Heart left ventricle (tissue), 16 donors: ENCODE measurements at regions not wholly inside any gene's neighbourhood (a gene's known extent, or its start where the extent isn't known, plus 50 kb on each side); places are given as distances from the start of the nearest gene placed in this dataset.

ENCODE experiments used
- ATAC-seq, 4 donors: fragments of 200-7000 bp; cut with Tn5 transposase; one replicate each; pipeline ENCODE4 v1.9.1; 2020 to 2022; ENCODE audit warnings: moderate library complexity in 4 of 4, mild to moderate bottlenecking in 3 of 4, moderate number of reproducible peaks in 1 of 4
- DNase-seq, 5 donors: peaks; one replicate each; pipeline ENCODE4 v3.0.0-alpha.2; 2020
- H3K27ac ChIP-seq, 12 donors: fragments of 200-600 bp; sonication (generic) in 4 of 12; one replicate each; pipeline versions ENCODE4 v1.5.0 to v1.8.0; 2016 to 2022; ENCODE audit warnings: mild to moderate bottlenecking in 2 of 12
- H3K27me3 ChIP-seq, 9 donors: fragments of 200-600 bp; sonication (generic) in 2 of 9; one replicate each; pipeline versions ENCODE4 v1.5.1 to v1.8.0; 2016 to 2022; ENCODE audit warnings: mild to moderate bottlenecking in 3 of 9
- H3K36me3 ChIP-seq, 9 donors: fragments of 200-600 bp; sonication (generic) in 2 of 9; one replicate each; pipeline versions ENCODE4 v1.5.0 to v1.8.0; 2018 to 2022; ENCODE audit warnings: mild to moderate bottlenecking in 2 of 9
- H3K4me1 ChIP-seq, 12 donors: fragments of 200-600 bp; sonication (generic) in 4 of 12; one replicate each; pipeline versions ENCODE4 v1.5.0 to v1.8.0; 2016 to 2022; ENCODE audit warnings: mild to moderate bottlenecking in 3 of 12
- H3K4me3 ChIP-seq, 12 donors: fragments of 200-600 bp; sonication (generic) in 4 of 12; one replicate each; pipeline versions ENCODE4 v1.5.0 to v1.8.0; 2017 to 2022; ENCODE audit warnings: mild to moderate bottlenecking in 9 of 12, moderate library complexity in 4 of 12
- H3K9me3 ChIP-seq, 12 donors: fragments of 200-600 bp; sonication (generic) in 4 of 12; one replicate each; pipeline versions ENCODE4 v1.5.0 to v1.8.0; 2016 to 2022; ENCODE audit warnings: mild to moderate bottlenecking in 1 of 12
- POLR2A ChIP-seq, 2 donors: fragments of 450-650 bp; IDR thresholded peaks; one replicate each; pipeline ENCODE4 v1.6.1; 2017; ENCODE audit warnings: antibody characterized with exemption in 2 of 2, mild to moderate bottlenecking in 2 of 2, moderate library complexity in 2 of 2
- WGBS, 4 donors: extraction: QIAGEN DNeasy Blood & Tissue Kit in 2 of 4; methylation state at CpG; one replicate each; pipeline versions ENCODE4 v1.1.5 to v1.1.7; 2013 to 2018; 5-methylcytosine and 5-hydroxymethylcytosine counted together
- intact Hi-C, 10 donors: fragments of 100-400 bp; cut with DNase I; formaldehyde crosslinking; loops; one replicate each; pipeline versions ENCODE4 v1.11.1 to v1.14.2; 2022
- TF ChIP-seq, protein P1 (sequence below), 12 donors: fragments of 200-600 bp; sonication (generic) in 4 of 12; IDR thresholded peaks; one replicate each; pipeline versions ENCODE4 v1.5.0 to v1.8.0; 2018 to 2022; ENCODE audit warnings: antibody characterized with exemption in 12 of 12, mild to moderate bottlenecking in 5 of 12
- donor health status: ischemic (EF 13 %, LVEDD 7.1; RV severe dilation, severe dysfunction).
- donor health status: healthy with polysubstance abuse.
- donor health status: DM: no; HTN: yes; CAD: no.
- donor health status: DM: no; HTN: no; CAD: no.
- donor health status: ischemic (EF 25% LVEDD 6.9; RV normal size, moderate dysfunction).
- donor health status: ischemic (EF 25% LVEDD 5.7; RV mildly dilated, moderate dysfunction).
- donor health status: healthy.
- donor health status: DM: yes; HTN: yes; CAD: no.
- donor health status: ischemic (EF 35%, LVEDD 5.7; RV mildly dilated, moderate dysfunction).
- donor health status: nonischemic (EF 11% LVEDD 7.7; RV severe dilation, severe dysfunction).
- donor health status: DM: yes; HTN: yes; CAD: no.
- donor health status: PGD.
- donor health status: ischemic (EF 29% LVEDD 5.4; RV normal size, mild dysfunction).
- donor health status: nonischemic (EF 23%, LVEDD 6.1; RV moderate dilation, normal function).

DNA sequence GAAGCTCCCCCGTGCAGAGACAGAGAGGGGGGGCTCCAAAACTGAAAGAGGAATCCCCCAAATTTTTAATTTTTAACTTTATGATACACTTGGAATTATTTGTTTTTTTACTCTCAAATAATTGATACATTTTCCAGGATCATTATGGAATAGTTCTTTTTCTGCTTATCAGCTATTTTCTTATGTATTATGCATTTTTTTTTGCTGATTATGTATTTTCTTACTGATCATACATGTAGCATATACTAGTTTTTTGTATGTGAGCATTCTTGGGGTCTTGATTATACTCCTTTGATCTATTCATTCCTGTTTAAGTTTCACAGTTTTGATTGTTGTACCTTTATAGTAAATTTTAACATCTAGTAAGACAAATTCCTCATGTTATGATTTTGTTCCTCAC lies 55.5 kb upstream of the LDHB start:
- no peak overlapping the region for H3K4me3 ChIP-seq
- H3K27me3 ChIP-seq, result no peaks in the 10 kb centered on the region
- intact Hi-C loops, result loop anchor here in 3 of 10 donors (5.0 to 10.0 kb wide), 2 partner anchors 49 to 112 kb away; no protein-coding TSS in a partner anchor
- ATAC-seq, result no peak
- H3K9me3 ChIP-seq, result no peaks in the 10 kb centered on the region
- WGBS, 4 donors, result 77 to 92% (median 88%) methylated on average over 1 of the region's 1 CpG
- no peak for TF ChIP-seq POLR2A (IDR thresholded peaks at IDR 0.05)
- TF ChIP-seq, protein P1, sequence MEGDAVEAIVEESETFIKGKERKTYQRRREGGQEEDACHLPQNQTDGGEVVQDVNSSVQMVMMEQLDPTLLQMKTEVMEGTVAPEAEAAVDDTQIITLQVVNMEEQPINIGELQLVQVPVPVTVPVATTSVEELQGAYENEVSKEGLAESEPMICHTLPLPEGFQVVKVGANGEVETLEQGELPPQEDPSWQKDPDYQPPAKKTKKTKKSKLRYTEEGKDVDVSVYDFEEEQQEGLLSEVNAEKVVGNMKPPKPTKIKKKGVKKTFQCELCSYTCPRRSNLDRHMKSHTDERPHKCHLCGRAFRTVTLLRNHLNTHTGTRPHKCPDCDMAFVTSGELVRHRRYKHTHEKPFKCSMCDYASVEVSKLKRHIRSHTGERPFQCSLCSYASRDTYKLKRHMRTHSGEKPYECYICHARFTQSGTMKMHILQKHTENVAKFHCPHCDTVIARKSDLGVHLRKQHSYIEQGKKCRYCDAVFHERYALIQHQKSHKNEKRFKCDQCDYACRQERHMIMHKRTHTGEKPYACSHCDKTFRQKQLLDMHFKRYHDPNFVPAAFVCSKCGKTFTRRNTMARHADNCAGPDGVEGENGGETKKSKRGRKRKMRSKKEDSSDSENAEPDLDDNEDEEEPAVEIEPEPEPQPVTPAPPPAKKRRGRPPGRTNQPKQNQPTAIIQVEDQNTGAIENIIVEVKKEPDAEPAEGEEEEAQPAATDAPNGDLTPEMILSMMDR (IDR thresholded peaks at IDR 0.05), result no peak
- no peak for DNase-seq
- H3K4me1 ChIP-seq, result peaks cover 0 to 27% (median 10%) of the 10 kb centered on the region in 12 donors
- no peaks in the 10 kb centered on the region for H3K36me3 ChIP-seq
- H3K27ac ChIP-seq, result peak overlapping the region in 6 of 12 donors; percentile 7 to 63 (median 17)

DNA sequence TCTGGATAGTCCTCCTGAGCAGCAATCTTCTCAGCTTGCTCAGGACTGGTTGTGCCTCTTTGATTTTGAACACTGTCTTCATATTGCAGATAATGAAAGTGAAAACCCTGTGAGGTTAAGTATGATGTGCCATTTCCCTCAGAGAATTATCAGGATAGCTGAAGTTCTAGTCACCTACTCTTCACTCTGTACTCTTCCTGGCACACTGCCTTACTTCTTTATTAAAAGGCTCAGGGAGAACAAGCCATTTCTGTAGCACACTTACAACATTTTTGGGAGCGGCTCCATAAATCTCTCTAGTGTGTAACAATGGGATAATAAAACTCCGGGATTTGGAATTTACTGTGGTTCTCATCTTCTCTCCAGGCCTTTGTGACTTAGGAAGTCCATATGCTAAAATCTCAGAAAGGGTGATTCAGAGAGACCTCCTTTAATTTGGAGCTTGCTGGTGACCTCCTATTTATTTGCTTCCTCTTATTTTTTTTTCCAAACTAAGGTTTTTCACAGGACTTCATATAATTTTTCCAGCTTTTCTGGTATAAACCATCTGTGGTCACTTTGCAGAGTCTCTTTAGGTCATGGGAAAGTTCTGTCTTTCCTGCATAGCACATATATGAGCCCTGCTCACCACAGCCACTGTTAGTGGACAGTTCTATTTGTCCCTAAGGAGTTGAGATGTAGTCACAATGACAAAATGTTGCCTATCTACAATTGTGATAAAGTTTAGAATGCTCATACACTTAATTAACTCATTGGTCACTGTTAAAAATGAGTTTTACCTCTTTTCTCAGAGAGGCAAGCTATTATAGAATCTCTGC lies 53.5 kb upstream of the LDHB start:
- Histone ChIP-seq H3K4me1 (peaks cover 0 to 19% (median 9%) of the 10 kb centered on the region in 12 donors), H3K36me3 (no peaks in the 10 kb centered on the region), H3K27ac (peak overlapping the region in 11 of 12 donors; percentile 10 to 65 (median 48)), H3K27me3 (no peaks in the 10 kb centered on the region), H3K4me3 (no peak overlapping the region), H3K9me3 (no peaks in the 10 kb centered on the region)
- intact Hi-C loops, result loop anchor here in 3 of 10 donors (5.0 to 10.0 kb wide), 2 partner anchors 51 to 114 kb away; no protein-coding TSS in a partner anchor
- 37 to 62% (median 49%) methylated on average over 2 of the region's 2 CpGs for WGBS, 4 donors
- TF ChIP-seq POLR2A (IDR thresholded peaks at IDR 0.05), result no peak
- TF ChIP-seq, protein P1 (IDR thresholded peaks at IDR 0.05), result no peak
- DNase-seq, result no peak
- peak in 2 of 4 donors; percentile 64 to 73 for ATAC-seq
